ENCODE measurements at regions not wholly inside any gene's neighbourhood (a gene's known extent, or its start where the extent isn't known, plus 50 kb on each side); places are given as distances from the start of the nearest gene placed in this dataset.

DNA sequence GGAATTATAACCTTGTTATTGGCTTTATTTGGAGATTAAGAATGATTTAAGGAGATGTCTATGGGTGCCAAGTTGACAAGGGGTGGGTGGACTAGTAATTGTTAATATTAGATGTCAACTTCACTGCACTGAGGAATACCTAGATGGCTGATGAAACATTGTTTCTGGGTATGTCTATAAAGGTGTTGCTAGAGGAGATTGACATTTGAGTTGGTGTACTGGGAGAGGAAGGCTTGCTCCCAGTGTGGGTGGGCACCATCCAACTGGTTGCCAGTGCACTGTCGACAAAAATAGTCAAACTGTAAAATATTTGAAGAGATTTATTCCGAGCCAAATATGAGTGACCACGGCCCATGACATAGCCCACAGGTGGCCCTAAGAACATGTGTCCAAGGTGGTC is 378.8 kb downstream of the NDFIP2 start:
- Histone ChIP-seq H2AFZ (ENCODE audit: low read depth, low read length, severe bottlenecking) (no peak overlapping the region), H3K27ac (ENCODE audit: low read depth, low read length) (no peak overlapping the region), H3K9me2 (replicated peaks; ENCODE audit: insufficient read depth, low read length) (no peaks in the 10 kb centered on the region), H3K4me3 (ENCODE audit: insufficient read depth, low read length, poor library complexity, severe bottlenecking) (no peak overlapping the region), H3K9ac (ENCODE audit: low read length) (no peak overlapping the region), H3K27me3 (ENCODE audit: low read length) (no peaks in the 10 kb centered on the region), H3K9me3 (ENCODE audit: insufficient read depth, low read length) (no peaks in the 10 kb centered on the region), H3K4me2 (ENCODE audit: low read depth, low read length, poor library complexity, severe bottlenecking) (no peak overlapping the region), H3F3A (ENCODE audit: insufficient read depth) (no peaks in the 10 kb centered on the region), H3K36me3 (ENCODE audit: low read length) (no peaks in the 10 kb centered on the region), H4K20me1 (ENCODE audit: low read depth, low read length) (no peaks in the 10 kb centered on the region), H3K79me2 (ENCODE audit: insufficient read depth, low read length) (no peaks in the 10 kb centered on the region)
- TF ChIP-seq EZH2phosphoT487 (conservative IDR thresholded peaks at IDR 0.05; ENCODE audit: low read length): no peak
- TF ChIP-seq, protein P1, sequence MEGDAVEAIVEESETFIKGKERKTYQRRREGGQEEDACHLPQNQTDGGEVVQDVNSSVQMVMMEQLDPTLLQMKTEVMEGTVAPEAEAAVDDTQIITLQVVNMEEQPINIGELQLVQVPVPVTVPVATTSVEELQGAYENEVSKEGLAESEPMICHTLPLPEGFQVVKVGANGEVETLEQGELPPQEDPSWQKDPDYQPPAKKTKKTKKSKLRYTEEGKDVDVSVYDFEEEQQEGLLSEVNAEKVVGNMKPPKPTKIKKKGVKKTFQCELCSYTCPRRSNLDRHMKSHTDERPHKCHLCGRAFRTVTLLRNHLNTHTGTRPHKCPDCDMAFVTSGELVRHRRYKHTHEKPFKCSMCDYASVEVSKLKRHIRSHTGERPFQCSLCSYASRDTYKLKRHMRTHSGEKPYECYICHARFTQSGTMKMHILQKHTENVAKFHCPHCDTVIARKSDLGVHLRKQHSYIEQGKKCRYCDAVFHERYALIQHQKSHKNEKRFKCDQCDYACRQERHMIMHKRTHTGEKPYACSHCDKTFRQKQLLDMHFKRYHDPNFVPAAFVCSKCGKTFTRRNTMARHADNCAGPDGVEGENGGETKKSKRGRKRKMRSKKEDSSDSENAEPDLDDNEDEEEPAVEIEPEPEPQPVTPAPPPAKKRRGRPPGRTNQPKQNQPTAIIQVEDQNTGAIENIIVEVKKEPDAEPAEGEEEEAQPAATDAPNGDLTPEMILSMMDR (IDR thresholded peaks at IDR 0.05; ENCODE audit: insufficient read depth, low read length, poor library complexity, severe bottlenecking): no peak

DNA sequence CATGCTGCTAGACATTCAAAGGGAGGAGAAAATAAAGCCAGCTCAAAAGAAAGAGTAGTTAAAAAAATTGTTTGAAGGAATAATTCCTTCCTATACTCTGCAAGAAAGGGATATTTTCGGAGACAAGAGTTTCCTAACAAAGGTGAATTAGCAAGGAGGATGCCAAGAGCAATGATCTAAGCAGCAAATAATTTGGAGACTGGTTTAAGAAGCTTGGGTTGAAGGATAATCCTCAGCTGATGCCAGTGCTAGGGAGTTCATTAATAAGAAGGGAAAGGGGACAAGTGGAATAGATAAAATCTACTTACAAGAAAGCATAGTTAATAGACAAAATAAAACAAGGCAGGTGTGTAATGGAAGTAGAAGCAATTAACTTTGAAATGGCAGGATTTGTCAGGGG is 372.3 kb downstream of the NDFIP2 start:
- H3K27me3 ChIP-seq (ENCODE audit: low read length): no peaks in the 10 kb centered on the region
- H3K4me3 ChIP-seq (ENCODE audit: insufficient read depth, low read length, poor library complexity, severe bottlenecking): no peak overlapping the region
- no peaks in the 10 kb centered on the region for H3K36me3 ChIP-seq (ENCODE audit: low read length)
- no peak overlapping the region for H2AFZ ChIP-seq (ENCODE audit: low read depth, low read length, severe bottlenecking)
- no peaks in the 10 kb centered on the region for H3K79me2 ChIP-seq (ENCODE audit: insufficient read depth, low read length)
- TF ChIP-seq EZH2phosphoT487 (conservative IDR thresholded peaks at IDR 0.05; ENCODE audit: low read length): no peak
- TF ChIP-seq, protein P1 (IDR thresholded peaks at IDR 0.05; ENCODE audit: insufficient read depth, low read length, poor library complexity, severe bottlenecking): no peak
- no peaks in the 10 kb centered on the region for H3F3A ChIP-seq (ENCODE audit: insufficient read depth)
- no peaks in the 10 kb centered on the region for H4K20me1 ChIP-seq (ENCODE audit: low read depth, low read length)
- no peak overlapping the region for H3K9ac ChIP-seq (ENCODE audit: low read length)
- H3K27ac ChIP-seq (ENCODE audit: low read depth, low read length): no peak overlapping the region
- H3K4me2 ChIP-seq (ENCODE audit: low read depth, low read length, poor library complexity, severe bottlenecking): no peak overlapping the region
- no peaks in the 10 kb centered on the region for H3K9me2 ChIP-seq (replicated peaks; ENCODE audit: insufficient read depth, low read length)
- H3K9me3 ChIP-seq (ENCODE audit: insufficient read depth, low read length): no peaks in the 10 kb centered on the region

DNA sequence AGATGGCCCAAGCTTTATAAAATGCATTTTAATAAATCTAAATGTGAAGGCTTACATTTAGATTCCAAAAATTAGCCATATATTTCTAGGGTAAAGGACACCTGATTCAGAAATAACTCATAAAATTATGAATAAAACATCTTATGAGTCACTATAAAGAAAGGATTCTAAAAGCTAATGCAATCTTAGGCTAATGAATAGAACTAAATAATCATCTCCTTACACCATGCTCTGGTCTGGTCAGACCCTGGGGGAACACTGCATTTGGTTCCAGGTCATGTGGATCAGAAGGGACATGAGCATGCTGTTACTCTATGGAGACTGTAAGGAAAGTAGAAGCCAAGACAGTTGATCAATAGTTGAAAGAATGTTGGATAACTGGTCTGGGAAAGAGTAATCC is 370.4 kb downstream of the NDFIP2 start:
- H3K79me2 ChIP-seq (ENCODE audit: insufficient read depth, low read length): no peaks in the 10 kb centered on the region
- no peaks in the 10 kb centered on the region for H3K27me3 ChIP-seq (ENCODE audit: low read length)
- no peak overlapping the region for H3K4me3 ChIP-seq (ENCODE audit: insufficient read depth, low read length, poor library complexity, severe bottlenecking)

More for the DNA sequence above, 370.4 kb downstream of the NDFIP2 start:
- TF ChIP-seq EZH2phosphoT487 (conservative IDR thresholded peaks at IDR 0.05; ENCODE audit: low read length): no peak
- TF ChIP-seq, protein P1 (IDR thresholded peaks at IDR 0.05; ENCODE audit: insufficient read depth, low read length, poor library complexity, severe bottlenecking): no peak
- Histone ChIP-seq H3K9me2 (replicated peaks; ENCODE audit: insufficient read depth, low read length) (no peaks in the 10 kb centered on the region), H3K4me2 (ENCODE audit: low read depth, low read length, poor library complexity, severe bottlenecking) (no peak overlapping the region), H3K36me3 (ENCODE audit: low read length) (no peaks in the 10 kb centered on the region), H4K20me1 (ENCODE audit: low read depth, low read length) (no peaks in the 10 kb centered on the region), H2AFZ (ENCODE audit: low read depth, low read length, severe bottlenecking) (no peak overlapping the region), H3K9me3 (ENCODE audit: insufficient read depth, low read length) (no peaks in the 10 kb centered on the region), H3K9ac (ENCODE audit: low read length) (no peak overlapping the region), H3F3A (ENCODE audit: insufficient read depth) (no peaks in the 10 kb centered on the region), H3K27ac (ENCODE audit: low read depth, low read length) (no peak overlapping the region)

Data from SU-DHL-6 (cell line).